ENCODE measurements at regions not wholly inside any gene's neighbourhood (a gene's known extent, or its start where the extent isn't known, plus 50 kb on each side); places are given as distances from the start of the nearest gene placed in this dataset.

DNA sequence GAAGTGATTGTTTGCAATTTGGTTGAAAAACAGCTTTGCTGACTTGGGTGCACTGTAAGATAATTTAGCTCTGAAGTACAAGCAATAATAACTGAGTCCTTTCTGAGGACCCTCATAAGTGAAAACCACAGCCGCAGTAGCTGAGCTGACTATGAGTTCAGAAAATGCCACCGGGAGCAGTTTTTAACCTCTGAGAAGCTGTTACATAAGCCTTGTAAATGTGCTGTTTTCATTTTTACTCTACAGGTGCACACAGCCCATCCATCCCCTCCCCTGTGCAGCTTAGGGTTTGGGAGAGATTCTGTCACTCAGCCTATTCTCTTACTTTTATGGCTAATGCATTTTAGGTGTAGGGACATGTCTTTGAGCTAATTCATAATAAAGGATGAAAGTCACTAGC, 255.5 kb upstream of the C11orf87 start:
- 76 to 92% methylated on average over 2 of the region's 2 CpGs for WGBS, 2 donors
- no peaks in the 10 kb centered on the region for H3K4me1 ChIP-seq
- no peak overlapping the region for H3K4me3 ChIP-seq
- DNase-seq, result no peak
- no peaks in the 10 kb centered on the region for H3K27me3 ChIP-seq
- H3K36me3 ChIP-seq, result no peaks in the 10 kb centered on the region
- H3K9me3 ChIP-seq, result no peaks in the 10 kb centered on the region
- TF ChIP-seq, protein P1, sequence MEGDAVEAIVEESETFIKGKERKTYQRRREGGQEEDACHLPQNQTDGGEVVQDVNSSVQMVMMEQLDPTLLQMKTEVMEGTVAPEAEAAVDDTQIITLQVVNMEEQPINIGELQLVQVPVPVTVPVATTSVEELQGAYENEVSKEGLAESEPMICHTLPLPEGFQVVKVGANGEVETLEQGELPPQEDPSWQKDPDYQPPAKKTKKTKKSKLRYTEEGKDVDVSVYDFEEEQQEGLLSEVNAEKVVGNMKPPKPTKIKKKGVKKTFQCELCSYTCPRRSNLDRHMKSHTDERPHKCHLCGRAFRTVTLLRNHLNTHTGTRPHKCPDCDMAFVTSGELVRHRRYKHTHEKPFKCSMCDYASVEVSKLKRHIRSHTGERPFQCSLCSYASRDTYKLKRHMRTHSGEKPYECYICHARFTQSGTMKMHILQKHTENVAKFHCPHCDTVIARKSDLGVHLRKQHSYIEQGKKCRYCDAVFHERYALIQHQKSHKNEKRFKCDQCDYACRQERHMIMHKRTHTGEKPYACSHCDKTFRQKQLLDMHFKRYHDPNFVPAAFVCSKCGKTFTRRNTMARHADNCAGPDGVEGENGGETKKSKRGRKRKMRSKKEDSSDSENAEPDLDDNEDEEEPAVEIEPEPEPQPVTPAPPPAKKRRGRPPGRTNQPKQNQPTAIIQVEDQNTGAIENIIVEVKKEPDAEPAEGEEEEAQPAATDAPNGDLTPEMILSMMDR (IDR thresholded peaks at IDR 0.05), result no peak
- TF ChIP-seq POLR2A (IDR thresholded peaks at IDR 0.05), result no peak
- intact Hi-C loops (cut with DNase I), result no loop called here
- no peak overlapping the region for H3K27ac ChIP-seq

GRCh38 chr11:109173504-109173903, 248.5 kb upstream of the C11orf87 start:
- Histone ChIP-seq H3K4me1 (no peaks in the 10 kb centered on the region), H3K9me3 (no peaks in the 10 kb centered on the region), H3K27ac (no peak overlapping the region), H3K36me3 (no peaks in the 10 kb centered on the region), H3K4me3 (no peak overlapping the region), H3K27me3 (no peaks in the 10 kb centered on the region)
- no peak for DNase-seq
- intact Hi-C loops (cut with DNase I), result no loop called here
- no peak for TF ChIP-seq POLR2A (IDR thresholded peaks at IDR 0.05)
- TF ChIP-seq, protein P1 (IDR thresholded peaks at IDR 0.05), result no peak

- no peak for DNase-seq
- Histone ChIP-seq H3K27ac (no peak overlapping the region), H3K4me3 (no peak overlapping the region), H3K4me1 (no peaks in the 10 kb centered on the region), H3K36me3 (no peaks in the 10 kb centered on the region), H3K27me3 (no peaks in the 10 kb centered on the region), H3K9me3 (peaks cover 0 to 4% (median 0%) of the 10 kb centered on the region in 3 donors)
- WGBS, 2 donors, result 60 to 67% methylated on average over 1 of the region's 1 CpG
- intact Hi-C loops (cut with DNase I), result no loop called here
- TF ChIP-seq, protein P1 (IDR thresholded peaks at IDR 0.05), result no peak
- TF ChIP-seq POLR2A (IDR thresholded peaks at IDR 0.05), result no peak
Observed at GRCh38 chr11:109184376-109184775, 237.6 kb upstream of the C11orf87 start.

DNA sequence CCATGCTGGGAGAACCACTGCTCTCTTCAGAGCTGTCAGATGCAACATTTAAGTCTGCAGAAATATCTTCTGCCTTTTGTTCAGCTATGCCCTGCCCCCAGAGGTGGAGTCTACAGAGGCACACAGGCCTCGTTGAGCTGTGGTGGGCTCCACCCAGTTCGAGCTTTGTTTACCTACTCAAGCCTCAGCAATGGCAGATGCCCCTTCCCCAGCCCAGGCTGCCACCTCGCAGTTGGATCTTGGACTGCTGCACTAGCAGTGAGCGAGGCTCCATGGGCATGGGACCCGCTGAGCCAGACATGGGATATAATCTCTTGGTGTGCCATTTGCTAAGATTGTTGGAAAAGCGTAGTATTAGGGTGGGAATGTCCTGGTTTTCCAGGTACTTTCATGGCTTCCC, 229.1 kb upstream of the C11orf87 start:
- DNase-seq, result no peak
- intact Hi-C loops (cut with DNase I), result no loop called here
- Histone ChIP-seq H3K27ac (no peak overlapping the region), H3K4me1 (no peaks in the 10 kb centered on the region), H3K36me3 (no peaks in the 10 kb centered on the region), H3K4me3 (no peak overlapping the region), H3K9me3 (peaks cover 0 to 11% (median 5%) of the 10 kb centered on the region in 3 donors), H3K27me3 (no peaks in the 10 kb centered on the region)
- WGBS, 2 donors, result 92 to 100% methylated on average over 1 to 4 of the region's 6 CpGs
- TF ChIP-seq, protein P1 (IDR thresholded peaks at IDR 0.05), result no peak
- no peak for TF ChIP-seq POLR2A (IDR thresholded peaks at IDR 0.05)

DNA sequence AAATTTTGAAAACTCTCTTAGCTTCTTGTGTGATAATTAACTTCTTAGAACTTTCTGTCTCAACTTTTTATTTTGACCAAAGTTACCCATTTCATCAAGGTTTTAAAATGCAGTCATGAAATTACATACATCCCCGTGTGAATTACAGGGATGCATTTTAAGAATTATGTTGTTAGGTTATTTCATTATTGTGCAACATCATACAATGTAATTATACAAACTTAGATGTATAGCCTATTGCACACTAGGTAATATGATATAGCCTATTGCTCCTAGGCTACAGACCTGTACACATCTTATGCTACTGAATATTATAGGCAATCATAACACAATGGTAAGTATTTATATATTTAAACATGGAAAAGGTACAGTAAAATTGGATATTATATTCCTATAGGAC, 228.1 kb upstream of the C11orf87 start:
- no peak for DNase-seq
- Histone ChIP-seq H3K36me3 (no peaks in the 10 kb centered on the region), H3K27ac (no peak overlapping the region), H3K4me1 (no peaks in the 10 kb centered on the region), H3K27me3 (no peaks in the 10 kb centered on the region), H3K9me3 (peaks cover 0 to 10% (median 5%) of the 10 kb centered on the region in 3 donors), H3K4me3 (no peak overlapping the region)
- 61 to 71% methylated on average over 1 of the region's 1 CpG for WGBS, 2 donors
- TF ChIP-seq POLR2A (IDR thresholded peaks at IDR 0.05), result no peak
- TF ChIP-seq, protein P1 (IDR thresholded peaks at IDR 0.05), result no peak
- intact Hi-C loops (cut with DNase I), result no loop called here

Data from esophagus squamous epithelium (tissue), 5 donors.